Neural cell (in vitro differentiated cells): ENCODE measurements at regions not wholly inside any gene's neighbourhood (a gene's known extent, or its start where the extent isn't known, plus 50 kb on each side); places are given as distances from the start of the nearest gene placed in this dataset.

Experiments
- H2AFZ ChIP-seq: fragments of 200-600, 300-800 bp; sonication (generic), shearing (Covaris generic); 2 replicates; pipeline ENCODE4 v1.6.0; 2014; ENCODE audit warnings: low read depth, mild to moderate bottlenecking, antibody characterized with exemption, low read length, moderate library complexity
- H3F3A ChIP-seq: fragments of 200-600 bp; shearing (Covaris generic); 2 replicates; pipeline ENCODE4 v1.6.1; 2016; ENCODE audit warnings: mild to moderate bottlenecking, moderate library complexity, mixed read lengths, antibody characterized with exemption, low read length; ENCODE audit not compliant: insufficient read depth, poor library complexity, severe bottlenecking
- H3K27ac ChIP-seq: fragments of 200-600, 300-800 bp; sonication (generic), shearing (Covaris generic); 2 replicates; pipeline ENCODE4 v1.5.1; 2014; ENCODE audit warnings: mild to moderate bottlenecking, low read length, moderate library complexity
- H3K27me3 ChIP-seq: fragments of 300-800, 200-600 bp; sonication (generic), shearing (Covaris generic); 2 replicates; pipeline ENCODE4 v1.6.0; 2014; ENCODE audit warnings: mild to moderate bottlenecking, low read depth, low read length, moderate library complexity; ENCODE audit not compliant: insufficient read depth
- H3K36me3 ChIP-seq: fragments of 300-800, 200-600 bp; sonication (generic), shearing (Covaris generic); 2 replicates; pipeline ENCODE4 v1.5.1; 2014; ENCODE audit warnings: mild to moderate bottlenecking, antibody characterized with exemption, low read length, moderate library complexity; ENCODE audit not compliant: insufficient read depth
- H3K4me2 ChIP-seq: fragments of 300-800, 200-600 bp; sonication (generic), shearing (Covaris generic); 2 replicates; pipeline ENCODE4 v1.6.0; 2014; ENCODE audit warnings: mild to moderate bottlenecking, low read length
- H3K4me3 ChIP-seq: fragments of 300-800, 200-600 bp; sonication (generic), shearing (Covaris generic); 2 replicates; pipeline ENCODE4 v1.5.1; 2014; ENCODE audit warnings: mild to moderate bottlenecking, low read length, moderate library complexity
- H3K79me2 ChIP-seq: fragments of 200-600 bp; shearing (Covaris generic); replicated peaks from 2 replicates; pipeline ENCODE4 v1.6.0; 2014; ENCODE audit warnings: mild to moderate bottlenecking, low read length, moderate library complexity; ENCODE audit not compliant: insufficient read depth
- H3K9ac ChIP-seq: fragments of 300-800, 200-600 bp; sonication (generic), shearing (Covaris generic); 2 replicates; pipeline ENCODE4 v1.6.1; 2016; ENCODE audit warnings: mild to moderate bottlenecking, low read length, mixed read lengths
- H3K9me2 ChIP-seq: fragments of 200-600 bp; shearing (Covaris generic); 2 replicates; pipeline ENCODE4 v1.6.1; 2016; ENCODE audit warnings: mild to moderate bottlenecking, low read length, mixed read lengths; ENCODE audit not compliant: insufficient read depth
- H3K9me3 ChIP-seq: fragments of 200-600, 300-800 bp; sonication (generic), shearing (Covaris generic); 2 replicates; pipeline ENCODE4 v1.6.1; 2016; ENCODE audit warnings: mild to moderate bottlenecking, mixed run types, low read length, moderate library complexity, mixed read lengths
- H4K20me1 ChIP-seq: fragments of 200-600 bp; shearing (Covaris generic); 2 replicates; pipeline ENCODE4 v1.6.1; 2016; ENCODE audit warnings: mild to moderate bottlenecking, mixed run types; ENCODE audit not compliant: insufficient read depth
- EP300 ChIP-seq: fragments of 450-650 bp; conservative IDR thresholded peaks from 2 replicates; pipeline ENCODE4 v1.6.1; 2014; ENCODE audit warnings: antibody characterized with exemption, mild to moderate bottlenecking, moderate library complexity; ENCODE audit not compliant: poor library complexity, severe bottlenecking
- EZH2 ChIP-seq: fragments of 200-600, 300-800 bp; shearing (Covaris generic), sonication (generic); IDR thresholded peaks from 2 replicates; pipeline ENCODE4 v1.6.1; 2014; ENCODE audit warnings: antibody characterized with exemption, low read length, borderline replicate concordance, mild to moderate bottlenecking; ENCODE audit not compliant: insufficient read depth, poor library complexity, severe bottlenecking
- MXI1 ChIP-seq: fragments of 450-650 bp; conservative IDR thresholded peaks from 2 replicates; pipeline ENCODE4 v1.6.1; 2014; ENCODE audit warnings: antibody characterized with exemption, mild to moderate bottlenecking; ENCODE audit not compliant: poor library complexity, severe bottlenecking
- POLR2AphosphoS5 ChIP-seq: IDR thresholded peaks from 2 replicates; pipeline ENCODE4 v1.6.1; 2012
- RAD21 ChIP-seq: fragments of 450-650 bp; conservative IDR thresholded peaks from 2 replicates; pipeline ENCODE4 v1.6.1; 2014; ENCODE audit warnings: antibody characterized with exemption, mild to moderate bottlenecking, moderate library complexity
- SMC3 ChIP-seq: fragments of 450-650 bp; conservative IDR thresholded peaks from 2 replicates; pipeline ENCODE4 v1.6.1; 2014; ENCODE audit warnings: antibody characterized with exemption, mild to moderate bottlenecking, moderate library complexity; ENCODE audit not compliant: poor library complexity
- TAF1 ChIP-seq: IDR thresholded peaks from 2 replicates; pipeline ENCODE4 v1.6.1; 2012; ENCODE audit warnings: low read depth
- TF ChIP-seq, protein P1 (sequence below): IDR thresholded peaks from 2 replicates; pipeline ENCODE4 v1.6.1; 2012; ENCODE audit warnings: borderline replicate concordance
- TF ChIP-seq, protein P2 (sequence below): fragments of 450-650 bp; IDR thresholded peaks from 2 replicates; pipeline ENCODE4 v1.5.1; 2014; ENCODE audit warnings: antibody characterized with exemption, mild to moderate bottlenecking, moderate library complexity; ENCODE audit not compliant: poor library complexity, severe bottlenecking

DNA sequence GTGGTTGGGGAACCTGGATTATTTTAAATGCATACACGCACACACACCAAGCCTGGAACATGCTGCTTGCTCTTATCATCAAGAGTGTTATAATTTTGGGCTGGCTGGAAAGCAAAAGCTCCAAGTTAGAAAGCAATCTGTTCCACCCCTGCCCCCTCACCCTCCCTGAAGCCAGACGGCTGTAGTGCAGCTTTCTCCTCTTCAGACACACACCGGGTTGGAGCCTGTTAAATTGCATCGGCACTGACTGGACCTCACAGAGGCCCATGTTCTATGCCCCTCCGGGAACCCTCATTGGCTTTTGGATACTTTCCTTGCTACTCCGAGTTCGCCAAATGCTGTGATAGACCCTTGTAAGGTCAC, 90.6 kb upstream of the KCNJ15 start:
- H3K4me2 ChIP-seq = no peak overlapping the region
- H3F3A ChIP-seq = no peaks in the 10 kb centered on the region
- no peak for TF ChIP-seq POLR2AphosphoS5
- TF ChIP-seq EP300 = no peak
- no peak for TF ChIP-seq TAF1
- no peaks in the 10 kb centered on the region for H3K36me3 ChIP-seq
- no peaks in the 10 kb centered on the region for H3K9me3 ChIP-seq
- H2AFZ ChIP-seq = no peak overlapping the region
- no peaks in the 10 kb centered on the region for H4K20me1 ChIP-seq
- no peaks in the 10 kb centered on the region for H3K9me2 ChIP-seq
- H3K9ac ChIP-seq = no peak overlapping the region
- no peak overlapping the region for H3K4me3 ChIP-seq
- H3K27me3 ChIP-seq = no peaks in the 10 kb centered on the region
- no peaks in the 10 kb centered on the region for H3K79me2 ChIP-seq
- no peak overlapping the region for H3K27ac ChIP-seq

DNA sequence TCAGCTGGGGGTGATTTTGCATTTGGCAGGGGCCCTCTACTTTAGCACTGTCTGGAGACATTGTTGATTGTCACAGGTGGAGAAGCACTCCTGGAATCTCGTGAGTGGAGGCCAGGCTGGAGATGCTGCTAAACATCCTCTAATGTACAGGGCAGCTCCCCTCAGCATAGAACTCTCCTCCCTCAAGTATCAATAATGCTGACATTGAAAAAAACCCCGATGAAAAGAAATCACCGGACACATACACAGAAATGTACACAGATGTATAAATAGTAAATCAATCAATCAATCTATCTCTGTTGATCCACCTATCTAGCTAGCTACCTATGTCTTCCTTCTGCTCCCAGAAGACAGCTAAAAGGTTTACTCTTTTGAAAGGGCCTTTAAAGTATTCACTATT, 89.4 kb upstream of the KCNJ15 start:
- Histone ChIP-seq H3K9ac (no peak overlapping the region), H2AFZ (no peak overlapping the region), H3K27me3 (no peaks in the 10 kb centered on the region), H3K9me2 (no peaks in the 10 kb centered on the region), H3K4me3 (no peak overlapping the region), H3K36me3 (no peaks in the 10 kb centered on the region), H3K9me3 (no peaks in the 10 kb centered on the region), H3K79me2 (no peaks in the 10 kb centered on the region), H3K27ac (no peak overlapping the region), H3K4me2 (no peak overlapping the region), H3F3A (no peaks in the 10 kb centered on the region), H4K20me1 (no peaks in the 10 kb centered on the region)
- no peak for TF ChIP-seq SMC3
- no peak for TF ChIP-seq EZH2
- TF ChIP-seq EP300 = no peak
- TF ChIP-seq, protein P1, sequence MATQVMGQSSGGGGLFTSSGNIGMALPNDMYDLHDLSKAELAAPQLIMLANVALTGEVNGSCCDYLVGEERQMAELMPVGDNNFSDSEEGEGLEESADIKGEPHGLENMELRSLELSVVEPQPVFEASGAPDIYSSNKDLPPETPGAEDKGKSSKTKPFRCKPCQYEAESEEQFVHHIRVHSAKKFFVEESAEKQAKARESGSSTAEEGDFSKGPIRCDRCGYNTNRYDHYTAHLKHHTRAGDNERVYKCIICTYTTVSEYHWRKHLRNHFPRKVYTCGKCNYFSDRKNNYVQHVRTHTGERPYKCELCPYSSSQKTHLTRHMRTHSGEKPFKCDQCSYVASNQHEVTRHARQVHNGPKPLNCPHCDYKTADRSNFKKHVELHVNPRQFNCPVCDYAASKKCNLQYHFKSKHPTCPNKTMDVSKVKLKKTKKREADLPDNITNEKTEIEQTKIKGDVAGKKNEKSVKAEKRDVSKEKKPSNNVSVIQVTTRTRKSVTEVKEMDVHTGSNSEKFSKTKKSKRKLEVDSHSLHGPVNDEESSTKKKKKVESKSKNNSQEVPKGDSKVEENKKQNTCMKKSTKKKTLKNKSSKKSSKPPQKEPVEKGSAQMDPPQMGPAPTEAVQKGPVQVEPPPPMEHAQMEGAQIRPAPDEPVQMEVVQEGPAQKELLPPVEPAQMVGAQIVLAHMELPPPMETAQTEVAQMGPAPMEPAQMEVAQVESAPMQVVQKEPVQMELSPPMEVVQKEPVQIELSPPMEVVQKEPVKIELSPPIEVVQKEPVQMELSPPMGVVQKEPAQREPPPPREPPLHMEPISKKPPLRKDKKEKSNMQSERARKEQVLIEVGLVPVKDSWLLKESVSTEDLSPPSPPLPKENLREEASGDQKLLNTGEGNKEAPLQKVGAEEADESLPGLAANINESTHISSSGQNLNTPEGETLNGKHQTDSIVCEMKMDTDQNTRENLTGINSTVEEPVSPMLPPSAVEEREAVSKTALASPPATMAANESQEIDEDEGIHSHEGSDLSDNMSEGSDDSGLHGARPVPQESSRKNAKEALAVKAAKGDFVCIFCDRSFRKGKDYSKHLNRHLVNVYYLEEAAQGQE = no peak
- no peak for TF ChIP-seq RAD21
- no peak for TF ChIP-seq MXI1
- TF ChIP-seq POLR2AphosphoS5 = no peak
- TF ChIP-seq TAF1 = no peak
- TF ChIP-seq, protein P2, sequence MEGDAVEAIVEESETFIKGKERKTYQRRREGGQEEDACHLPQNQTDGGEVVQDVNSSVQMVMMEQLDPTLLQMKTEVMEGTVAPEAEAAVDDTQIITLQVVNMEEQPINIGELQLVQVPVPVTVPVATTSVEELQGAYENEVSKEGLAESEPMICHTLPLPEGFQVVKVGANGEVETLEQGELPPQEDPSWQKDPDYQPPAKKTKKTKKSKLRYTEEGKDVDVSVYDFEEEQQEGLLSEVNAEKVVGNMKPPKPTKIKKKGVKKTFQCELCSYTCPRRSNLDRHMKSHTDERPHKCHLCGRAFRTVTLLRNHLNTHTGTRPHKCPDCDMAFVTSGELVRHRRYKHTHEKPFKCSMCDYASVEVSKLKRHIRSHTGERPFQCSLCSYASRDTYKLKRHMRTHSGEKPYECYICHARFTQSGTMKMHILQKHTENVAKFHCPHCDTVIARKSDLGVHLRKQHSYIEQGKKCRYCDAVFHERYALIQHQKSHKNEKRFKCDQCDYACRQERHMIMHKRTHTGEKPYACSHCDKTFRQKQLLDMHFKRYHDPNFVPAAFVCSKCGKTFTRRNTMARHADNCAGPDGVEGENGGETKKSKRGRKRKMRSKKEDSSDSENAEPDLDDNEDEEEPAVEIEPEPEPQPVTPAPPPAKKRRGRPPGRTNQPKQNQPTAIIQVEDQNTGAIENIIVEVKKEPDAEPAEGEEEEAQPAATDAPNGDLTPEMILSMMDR = no peak

GRCh38 chr21:38170283-38170682, 86.5 kb upstream of the KCNJ15 start:
- Histone ChIP-seq H3K36me3 (no peaks in the 10 kb centered on the region), H3F3A (no peaks in the 10 kb centered on the region), H3K4me3 (no peak overlapping the region), H3K9me2 (no peaks in the 10 kb centered on the region), H4K20me1 (no peaks in the 10 kb centered on the region), H3K27me3 (no peaks in the 10 kb centered on the region), H3K9ac (no peak overlapping the region), H2AFZ (no peak overlapping the region), H3K79me2 (no peaks in the 10 kb centered on the region), H3K27ac (no peak overlapping the region), H3K9me3 (no peaks in the 10 kb centered on the region), H3K4me2 (no peak overlapping the region)
- TF ChIP-seq EZH2 (no peak), MXI1 (no peak), TAF1 (no peak), RAD21 (no peak), EP300 (no peak), POLR2AphosphoS5 (no peak), SMC3 (no peak)
- TF ChIP-seq, protein P1 = no peak
- TF ChIP-seq, protein P2 = no peak
